GM23338 (cell line): ENCODE measurements at regions not wholly inside any gene's neighbourhood (a gene's known extent, or its start where the extent isn't known, plus 50 kb on each side); places are given as distances from the start of the nearest gene placed in this dataset.

Source experiments
- ATAC-seq: fragments of 200-7000 bp; cut with Tn5 transposase; 3 replicates; pipeline ENCODE4 v1.9.1; 2020
- DNase-seq: peaks from one replicate; pipeline ENCODE4 v3.0.0-alpha.2; 2015; ENCODE audit warnings: low spot score
- H2AFZ ChIP-seq: fragments of 200-600 bp; sonication (generic); 2 replicates; pipeline ENCODE4 v1.8.0; 2016; ENCODE audit warnings: antibody characterized with exemption, mild to moderate bottlenecking, moderate library complexity
- H3F3A ChIP-seq: fragments of 200-600 bp; sonication (generic); replicated peaks from 2 replicates; pipeline ENCODE4 v1.8.0; 2017; ENCODE audit warnings: antibody characterized with exemption, mixed run types, low read depth
- H3K27ac ChIP-seq: fragments of 200-600 bp; sonication (generic); 2 replicates; pipeline ENCODE4 v1.6.1; 2016; ENCODE audit warnings: low read depth
- H3K27me3 ChIP-seq: fragments of 200-600 bp; sonication (generic); 2 replicates; pipeline ENCODE4 v1.8.0; 2016; ENCODE audit warnings: mild to moderate bottlenecking, mixed run types, moderate library complexity; ENCODE audit not compliant: insufficient read depth
- H3K36me3 ChIP-seq: fragments of 200-600 bp; sonication (generic); 2 replicates; pipeline ENCODE4 v1.8.0; 2016; ENCODE audit warnings: mild to moderate bottlenecking; ENCODE audit not compliant: insufficient read depth
- H3K4me1 ChIP-seq: fragments of 200-600 bp; sonication (generic); 2 replicates; pipeline ENCODE4 v1.8.0; 2016; ENCODE audit warnings: mild to moderate bottlenecking, moderate library complexity; ENCODE audit not compliant: insufficient read depth
- H3K4me2 ChIP-seq: fragments of 200-600 bp; sonication (generic); 2 replicates; pipeline ENCODE4 v1.7.1; 2017; ENCODE audit warnings: mixed run types
- H3K4me3 ChIP-seq: fragments of 200-600 bp; sonication (generic); 2 replicates; pipeline ENCODE4 v1.6.1; 2016; ENCODE audit warnings: mixed run types
- H3K79me2 ChIP-seq: fragments of 200-600 bp; sonication (generic); replicated peaks from 2 replicates; pipeline ENCODE4 v1.8.0; 2017; ENCODE audit warnings: mild to moderate bottlenecking; ENCODE audit not compliant: insufficient read depth
- H3K9me2 ChIP-seq: fragments of 200-600 bp; sonication (generic); 2 replicates; pipeline ENCODE4 v1.8.0; 2017; ENCODE audit not compliant: insufficient read depth
- H4K20me1 ChIP-seq: fragments of 200-600 bp; sonication (generic); replicated peaks from 2 replicates; pipeline ENCODE4 v1.8.0; 2017; ENCODE audit warnings: mild to moderate bottlenecking; ENCODE audit not compliant: insufficient read depth
- H3K27ac Mint-ChIP-seq: 2 replicates; pipeline ENCODE4 v1.8.0; 2020; ENCODE audit warnings: inconsistent platforms, mild to moderate bottlenecking, moderate library complexity, mixed read lengths
- H3K27me3 Mint-ChIP-seq: 3 replicates; pipeline ENCODE4 v1.8.0; 2022; ENCODE audit warnings: low read depth, mild to moderate bottlenecking, moderate library complexity, mixed read lengths, inconsistent platforms; ENCODE audit not compliant: insufficient read depth, poor library complexity
- H3K36me3 Mint-ChIP-seq: 3 replicates; pipeline ENCODE4 v1.8.0; 2021; ENCODE audit warnings: low read depth, mild to moderate bottlenecking, inconsistent platforms, moderate library complexity, mixed read lengths
- H3K4me1 Mint-ChIP-seq: 3 replicates; pipeline ENCODE4 v1.8.0; 2020; ENCODE audit warnings: mild to moderate bottlenecking, inconsistent platforms, mixed read lengths
- H3K4me3 Mint-ChIP-seq: 3 replicates; pipeline ENCODE4 v1.8.0; 2021; ENCODE audit warnings: moderate library complexity, mild to moderate bottlenecking, inconsistent platforms, mixed read lengths
- H3K9me3 Mint-ChIP-seq: 3 replicates; pipeline ENCODE4 v1.8.0; 2020; ENCODE audit warnings: moderate library complexity, mild to moderate bottlenecking, inconsistent platforms, mixed read lengths
- CREB1 ChIP-seq: fragments of 250-450 bp; sonication (Bioruptor Pico); IDR thresholded peaks from 2 replicates; pipeline ENCODE4 v1.5.0; 2020; ENCODE audit warnings: low read depth, mild to moderate bottlenecking, moderate library complexity
- CTCF ChIP-seq, 2 experiments: fragments of 200-600 bp in 1 of 2; sonication (generic) in 1 of 2; conservative IDR thresholded peaks; 2 replicates each; pipeline versions ENCODE4 v1.5.1 to v1.6.1; 2016 to 2017; ENCODE audit warnings: antibody characterized with exemption in 2 of 2, low read depth in 2 of 2, mild to moderate bottlenecking in 2 of 2, moderate library complexity in 1 of 2
- EZH2phosphoT487 ChIP-seq: fragments of 200-600 bp; sonication (generic); IDR thresholded peaks from one replicate; pipeline ENCODE4 v1.8.1; 2018; ENCODE audit warnings: antibody characterized with exemption; ENCODE audit not compliant: unreplicated experiment
- JUNB ChIP-seq: IDR thresholded peaks from one replicate; pipeline ENCODE4 v1.6.1; 2016; ENCODE audit warnings: antibody characterized with exemption; ENCODE audit not compliant: unreplicated experiment
- NANOG ChIP-seq: IDR thresholded peaks from 2 replicates; pipeline ENCODE4 v1.6.1; 2016; ENCODE audit warnings: antibody characterized with exemption, borderline replicate concordance
- POLR2AphosphoS5 ChIP-seq: IDR thresholded peaks from 2 replicates; pipeline ENCODE4 v1.6.1; 2016; ENCODE audit warnings: antibody characterized with exemption, low read depth
- STAT1 ChIP-seq: IDR thresholded peaks from one replicate; pipeline ENCODE4 v1.6.1; 2016; ENCODE audit warnings: antibody characterized with exemption; ENCODE audit not compliant: unreplicated experiment
- ZNF114 ChIP-seq: fragments of 250-450 bp; sonication (Bioruptor Pico); IDR thresholded peaks from 2 replicates; pipeline ENCODE4 v1.5.0; 2020; ENCODE audit warnings: mild to moderate bottlenecking, moderate library complexity
- ZNF331 ChIP-seq: fragments of 250-450 bp; sonication (Bioruptor Pico); IDR thresholded peaks from 2 replicates; pipeline ENCODE4 v1.5.0; 2020; ENCODE audit warnings: low read depth, mild to moderate bottlenecking, moderate library complexity
- TF ChIP-seq, protein P1 (sequence below): IDR thresholded peaks from one replicate; pipeline ENCODE4 v1.6.1; 2018; ENCODE audit warnings: antibody characterized with exemption; ENCODE audit not compliant: unreplicated experiment
- TF ChIP-seq, protein P2 (sequence below): IDR thresholded peaks from 2 replicates; pipeline ENCODE4 v1.6.1; 2016; ENCODE audit warnings: antibody characterized with exemption

DNA sequence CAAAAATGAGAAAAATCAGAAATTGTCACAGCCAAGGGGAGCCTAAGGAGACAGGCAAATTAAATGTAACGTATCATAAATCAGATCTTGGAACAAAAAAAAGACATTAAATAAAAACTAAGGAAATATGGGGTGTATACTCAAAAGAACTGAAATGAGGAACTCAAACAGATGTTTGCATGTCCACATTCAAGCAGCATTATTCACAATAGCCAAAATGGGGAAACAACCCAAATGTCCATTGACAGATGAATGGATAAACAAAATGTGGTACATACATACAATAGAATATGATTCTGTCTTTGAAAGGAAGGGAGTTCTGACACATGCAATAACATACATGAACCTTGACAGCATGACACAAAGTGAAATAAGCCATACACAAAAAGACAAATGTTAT, 155.8 kb upstream of the KLF7 start:
- no peaks in the 10 kb centered on the region for H3K79me2 ChIP-seq
- H3K27me3 ChIP-seq = no peaks in the 10 kb centered on the region
- H3K4me3 Mint-ChIP-seq = no peak overlapping the region
- no peak overlapping the region for H3K4me2 ChIP-seq
- no peak overlapping the region for H3K4me3 ChIP-seq
- no peaks in the 10 kb centered on the region for H3K9me3 Mint-ChIP-seq
- no peaks in the 10 kb centered on the region for H3K4me1 ChIP-seq
- TF ChIP-seq JUNB (no peak), POLR2AphosphoS5 (no peak), CTCF (conservative IDR thresholded peaks at IDR 0.05; ENCODE audit: low read depth in 2 of 2) (no peak), CREB1 (no peak), NANOG (no peak), EZH2phosphoT487 (no peak), STAT1 (no peak)
- no peaks in the 10 kb centered on the region for H3K4me1 Mint-ChIP-seq
- H3K27me3 Mint-ChIP-seq = no peaks in the 10 kb centered on the region
- H3K27ac ChIP-seq = no peak overlapping the region
- no peak overlapping the region for H2AFZ ChIP-seq
- no peaks in the 10 kb centered on the region for H3K36me3 Mint-ChIP-seq
- no peaks in the 10 kb centered on the region for H4K20me1 ChIP-seq
- no peak overlapping the region for H3K27ac Mint-ChIP-seq
- 0 out of 2 replicates have a peak, but pooled peaks cover 4% of the 10 kb centered on the region for H3K9me2 ChIP-seq
- ATAC-seq (no peak), DNase-seq (no peak)
- no peaks in the 10 kb centered on the region for H3F3A ChIP-seq
- no peaks in the 10 kb centered on the region for H3K36me3 ChIP-seq

- Mint-ChIP-seq H3K4me1 (peaks cover 6% of the 10 kb centered on the region; the same call in 2 of the 3 replicates), H3K4me3 (no peak overlapping the region), H3K27me3 (no peaks in the 10 kb centered on the region), H3K36me3 (no peaks in the 10 kb centered on the region), H3K9me3 (no peaks in the 10 kb centered on the region), H3K27ac (no peak overlapping the region)
- Histone ChIP-seq H3K36me3 (no peaks in the 10 kb centered on the region), H3K4me3 (no peak overlapping the region), H4K20me1 (no peaks in the 10 kb centered on the region), H3K4me1 (no peaks in the 10 kb centered on the region; the same call in 1 of the 2 replicates), H3K27me3 (no peaks in the 10 kb centered on the region), H3K4me2 (no peak overlapping the region), H3F3A (no peaks in the 10 kb centered on the region; the same call in 1 of the 2 replicates), H3K79me2 (no peaks in the 10 kb centered on the region), H3K9me2 (no peaks in the 10 kb centered on the region), H3K27ac (no peak overlapping the region), H2AFZ (no peak overlapping the region)
- no peak for DNase-seq
- no peak for TF ChIP-seq ZNF114
- TF ChIP-seq JUNB = no peak
- ATAC-seq = no peak
These were observed 158.3 kb upstream of the KLF7 start for GRCh38 chr2:207324001-207324400.

DNA sequence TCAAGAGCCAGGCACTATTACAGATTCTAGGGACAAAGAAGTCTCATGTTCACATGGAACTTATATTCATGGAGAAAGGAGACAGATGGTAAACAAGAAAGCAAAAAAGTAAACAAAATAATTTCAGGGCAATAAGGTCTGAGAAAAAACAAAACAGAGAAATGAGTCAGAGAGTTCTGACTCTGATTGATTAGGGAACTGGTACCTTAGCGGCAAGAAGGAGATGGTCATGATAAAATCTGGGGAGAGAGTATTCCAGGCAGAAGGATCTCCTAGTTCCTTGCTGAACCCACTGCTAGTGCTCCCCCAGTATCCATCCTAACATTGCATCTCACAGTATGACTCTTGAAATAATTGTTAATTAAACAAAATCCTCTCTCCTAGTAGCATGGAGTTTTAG, 161.8 kb upstream of the KLF7 start:
- Histone ChIP-seq H3K9me2 (no peaks in the 10 kb centered on the region), H3K79me2 (no peaks in the 10 kb centered on the region), H3K27ac (no peak overlapping the region), H3F3A (no peaks in the 10 kb centered on the region; the same call in 1 of the 2 replicates), H3K27me3 (no peaks in the 10 kb centered on the region), H3K4me1 (no peaks in the 10 kb centered on the region; the same call in 1 of the 2 replicates), H3K36me3 (no peaks in the 10 kb centered on the region), H3K4me3 (no peak overlapping the region), H2AFZ (no peak overlapping the region), H3K4me2 (no peak overlapping the region), H4K20me1 (no peaks in the 10 kb centered on the region)
- H3K4me3 Mint-ChIP-seq = no peak overlapping the region
- H3K36me3 Mint-ChIP-seq = no peaks in the 10 kb centered on the region
- H3K4me1 Mint-ChIP-seq = peaks cover 19% of the 10 kb centered on the region
- peaks cover under 1% of the 10 kb centered on the region for H3K27me3 Mint-ChIP-seq
- ATAC-seq (no peak), DNase-seq (no peak)
- no peak overlapping the region for H3K27ac Mint-ChIP-seq
- no peaks in the 10 kb centered on the region for H3K9me3 Mint-ChIP-seq
- TF ChIP-seq ZNF331 (CRISPR knock-in tag) = no peak
- no peak for TF ChIP-seq EZH2phosphoT487
- TF ChIP-seq, protein P1, sequence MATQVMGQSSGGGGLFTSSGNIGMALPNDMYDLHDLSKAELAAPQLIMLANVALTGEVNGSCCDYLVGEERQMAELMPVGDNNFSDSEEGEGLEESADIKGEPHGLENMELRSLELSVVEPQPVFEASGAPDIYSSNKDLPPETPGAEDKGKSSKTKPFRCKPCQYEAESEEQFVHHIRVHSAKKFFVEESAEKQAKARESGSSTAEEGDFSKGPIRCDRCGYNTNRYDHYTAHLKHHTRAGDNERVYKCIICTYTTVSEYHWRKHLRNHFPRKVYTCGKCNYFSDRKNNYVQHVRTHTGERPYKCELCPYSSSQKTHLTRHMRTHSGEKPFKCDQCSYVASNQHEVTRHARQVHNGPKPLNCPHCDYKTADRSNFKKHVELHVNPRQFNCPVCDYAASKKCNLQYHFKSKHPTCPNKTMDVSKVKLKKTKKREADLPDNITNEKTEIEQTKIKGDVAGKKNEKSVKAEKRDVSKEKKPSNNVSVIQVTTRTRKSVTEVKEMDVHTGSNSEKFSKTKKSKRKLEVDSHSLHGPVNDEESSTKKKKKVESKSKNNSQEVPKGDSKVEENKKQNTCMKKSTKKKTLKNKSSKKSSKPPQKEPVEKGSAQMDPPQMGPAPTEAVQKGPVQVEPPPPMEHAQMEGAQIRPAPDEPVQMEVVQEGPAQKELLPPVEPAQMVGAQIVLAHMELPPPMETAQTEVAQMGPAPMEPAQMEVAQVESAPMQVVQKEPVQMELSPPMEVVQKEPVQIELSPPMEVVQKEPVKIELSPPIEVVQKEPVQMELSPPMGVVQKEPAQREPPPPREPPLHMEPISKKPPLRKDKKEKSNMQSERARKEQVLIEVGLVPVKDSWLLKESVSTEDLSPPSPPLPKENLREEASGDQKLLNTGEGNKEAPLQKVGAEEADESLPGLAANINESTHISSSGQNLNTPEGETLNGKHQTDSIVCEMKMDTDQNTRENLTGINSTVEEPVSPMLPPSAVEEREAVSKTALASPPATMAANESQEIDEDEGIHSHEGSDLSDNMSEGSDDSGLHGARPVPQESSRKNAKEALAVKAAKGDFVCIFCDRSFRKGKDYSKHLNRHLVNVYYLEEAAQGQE = no peak
- no peak for TF ChIP-seq CTCF (conservative IDR thresholded peaks at IDR 0.05; ENCODE audit: low read depth in 2 of 2)
- no peak for TF ChIP-seq POLR2AphosphoS5
- no peak for TF ChIP-seq JUNB
- TF ChIP-seq ZNF114 = no peak
- TF ChIP-seq, protein P2, sequence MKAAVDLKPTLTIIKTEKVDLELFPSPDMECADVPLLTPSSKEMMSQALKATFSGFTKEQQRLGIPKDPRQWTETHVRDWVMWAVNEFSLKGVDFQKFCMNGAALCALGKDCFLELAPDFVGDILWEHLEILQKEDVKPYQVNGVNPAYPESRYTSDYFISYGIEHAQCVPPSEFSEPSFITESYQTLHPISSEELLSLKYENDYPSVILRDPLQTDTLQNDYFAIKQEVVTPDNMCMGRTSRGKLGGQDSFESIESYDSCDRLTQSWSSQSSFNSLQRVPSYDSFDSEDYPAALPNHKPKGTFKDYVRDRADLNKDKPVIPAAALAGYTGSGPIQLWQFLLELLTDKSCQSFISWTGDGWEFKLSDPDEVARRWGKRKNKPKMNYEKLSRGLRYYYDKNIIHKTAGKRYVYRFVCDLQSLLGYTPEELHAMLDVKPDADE = no peak
- TF ChIP-seq CREB1 = no peak
- TF ChIP-seq NANOG = no peak
- no peak for TF ChIP-seq STAT1
